Ovary (tissue), 3 donors: ENCODE measurements at regions not wholly inside any gene's neighbourhood (a gene's known extent, or its start where the extent isn't known, plus 50 kb on each side); places are given as distances from the start of the nearest gene placed in this dataset.

ENCODE experiments used
- EP300 ChIP-seq: sonication (generic); formaldehyde crosslinking; IDR thresholded peaks from one replicate; pipeline ENCODE4 v1.6.1; 2017; ENCODE audit warnings: antibody characterized with exemption
- TF ChIP-seq, protein P1 (sequence below), 3 donors: fragments of 450-650 bp in 2 of 3; fragments of 200-600 bp in 1 of 3; IDR thresholded peaks; one replicate each; pipeline versions ENCODE4 v1.5.1 to v1.8.0; 2016 to 2022; ENCODE audit warnings: antibody characterized with exemption in 3 of 3, mild to moderate bottlenecking in 1 of 3
- donor health status: DM: no; HTN: no; CAD: no.

- TF ChIP-seq EP300: no peak
- TF ChIP-seq, protein P1, sequence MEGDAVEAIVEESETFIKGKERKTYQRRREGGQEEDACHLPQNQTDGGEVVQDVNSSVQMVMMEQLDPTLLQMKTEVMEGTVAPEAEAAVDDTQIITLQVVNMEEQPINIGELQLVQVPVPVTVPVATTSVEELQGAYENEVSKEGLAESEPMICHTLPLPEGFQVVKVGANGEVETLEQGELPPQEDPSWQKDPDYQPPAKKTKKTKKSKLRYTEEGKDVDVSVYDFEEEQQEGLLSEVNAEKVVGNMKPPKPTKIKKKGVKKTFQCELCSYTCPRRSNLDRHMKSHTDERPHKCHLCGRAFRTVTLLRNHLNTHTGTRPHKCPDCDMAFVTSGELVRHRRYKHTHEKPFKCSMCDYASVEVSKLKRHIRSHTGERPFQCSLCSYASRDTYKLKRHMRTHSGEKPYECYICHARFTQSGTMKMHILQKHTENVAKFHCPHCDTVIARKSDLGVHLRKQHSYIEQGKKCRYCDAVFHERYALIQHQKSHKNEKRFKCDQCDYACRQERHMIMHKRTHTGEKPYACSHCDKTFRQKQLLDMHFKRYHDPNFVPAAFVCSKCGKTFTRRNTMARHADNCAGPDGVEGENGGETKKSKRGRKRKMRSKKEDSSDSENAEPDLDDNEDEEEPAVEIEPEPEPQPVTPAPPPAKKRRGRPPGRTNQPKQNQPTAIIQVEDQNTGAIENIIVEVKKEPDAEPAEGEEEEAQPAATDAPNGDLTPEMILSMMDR (IDR thresholded peaks at IDR 0.05): no peak
These were observed 478.5 kb downstream of the TRIB2 start for GRCh38 chr2:13195270-13195669.
